ENCODE measurements at regions not wholly inside any gene's neighbourhood (a gene's known extent, or its start where the extent isn't known, plus 50 kb on each side); places are given as distances from the start of the nearest gene placed in this dataset.

DNA sequence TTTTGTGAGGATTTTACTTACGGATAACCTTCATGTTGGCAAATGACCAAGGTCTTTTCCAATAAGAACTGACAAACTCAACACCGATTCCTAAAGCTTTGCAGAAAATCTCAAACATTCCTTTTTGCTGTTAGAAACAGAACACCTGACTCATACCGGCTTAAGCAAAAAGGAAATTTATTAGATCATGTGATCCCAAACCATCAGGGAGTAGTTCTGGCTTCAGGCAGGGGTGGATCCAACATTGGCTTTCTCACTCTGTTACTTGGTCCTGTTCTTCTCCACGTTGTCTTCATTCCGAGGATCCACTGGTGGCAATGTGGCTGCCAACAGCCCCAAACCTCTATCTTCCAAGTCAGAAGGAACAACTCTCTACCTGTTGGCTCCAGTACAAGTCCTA, 95.9 kb upstream of the PMEPA1 start:
- no peak overlapping the region for H3K56ac ChIP-seq (ENCODE audit: insufficient read length, low read depth, low read length)
- H2BK120ac ChIP-seq (ENCODE audit: low read depth, low read length, poor library complexity, severe bottlenecking): no peak overlapping the region
- Mint-ChIP-seq H3K27me3 (ENCODE audit: low read depth) (peaks cover under 1% of the 10 kb centered on the region), H3K9me3 (no peaks in the 10 kb centered on the region; a peak in 1 of 5 replicates), H3K4me1 (peaks cover 9 to 18% of the 10 kb centered on the region in 2 experiments), H3K27ac (no peak overlapping the region), H3K36me3 (ENCODE audit: insufficient read depth in 1 of 3, low read depth in 3 of 3) (no peaks in the 10 kb centered on the region), H3K4me3 (no peak overlapping the region; a peak in 1 of 5 replicates)
- no peak overlapping the region for H2BK12ac ChIP-seq (ENCODE audit: insufficient read length, low read depth, low read length)
- no peaks in the 10 kb centered on the region for H3K9me3 ChIP-seq (ENCODE audit: control insufficient read depth, low read depth, low read length)
- no peak overlapping the region for H3K9ac ChIP-seq (ENCODE audit: extremely low read depth, insufficient read length, low read length)
- H3K79me1 ChIP-seq (ENCODE audit: insufficient read depth, low read depth, low read length, poor library complexity, severe bottlenecking): no peaks in the 10 kb centered on the region
- DNase-seq: no peak
- H2BK20ac ChIP-seq (ENCODE audit: low read depth, low read length, poor library complexity, severe bottlenecking): no peak overlapping the region
- WGBS (ENCODE audit: extremely low coverage, insufficient read length, low lambda C conversion rate): no CpG with 5 or more reads among the region's 5 CpGs
- no peak overlapping the region for H3K14ac ChIP-seq (ENCODE audit: insufficient read depth, low read length)
- no peak overlapping the region for H2AK5ac ChIP-seq (ENCODE audit: insufficient read length, low read length)
- TF ChIP-seq, protein P1, sequence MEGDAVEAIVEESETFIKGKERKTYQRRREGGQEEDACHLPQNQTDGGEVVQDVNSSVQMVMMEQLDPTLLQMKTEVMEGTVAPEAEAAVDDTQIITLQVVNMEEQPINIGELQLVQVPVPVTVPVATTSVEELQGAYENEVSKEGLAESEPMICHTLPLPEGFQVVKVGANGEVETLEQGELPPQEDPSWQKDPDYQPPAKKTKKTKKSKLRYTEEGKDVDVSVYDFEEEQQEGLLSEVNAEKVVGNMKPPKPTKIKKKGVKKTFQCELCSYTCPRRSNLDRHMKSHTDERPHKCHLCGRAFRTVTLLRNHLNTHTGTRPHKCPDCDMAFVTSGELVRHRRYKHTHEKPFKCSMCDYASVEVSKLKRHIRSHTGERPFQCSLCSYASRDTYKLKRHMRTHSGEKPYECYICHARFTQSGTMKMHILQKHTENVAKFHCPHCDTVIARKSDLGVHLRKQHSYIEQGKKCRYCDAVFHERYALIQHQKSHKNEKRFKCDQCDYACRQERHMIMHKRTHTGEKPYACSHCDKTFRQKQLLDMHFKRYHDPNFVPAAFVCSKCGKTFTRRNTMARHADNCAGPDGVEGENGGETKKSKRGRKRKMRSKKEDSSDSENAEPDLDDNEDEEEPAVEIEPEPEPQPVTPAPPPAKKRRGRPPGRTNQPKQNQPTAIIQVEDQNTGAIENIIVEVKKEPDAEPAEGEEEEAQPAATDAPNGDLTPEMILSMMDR (conservative IDR thresholded peaks at IDR 0.05): no peak
- H4K91ac ChIP-seq (ENCODE audit: insufficient read length, low read depth, low read length): no peak overlapping the region
- no peak overlapping the region for H2BK15ac ChIP-seq (ENCODE audit: low read depth, low read length)
- no peak overlapping the region for H2BK5ac ChIP-seq (ENCODE audit: insufficient read length, low read length)
- no peaks in the 10 kb centered on the region for H3K27me3 ChIP-seq (ENCODE audit: insufficient read depth, low read length)
- no peak overlapping the region for H4K8ac ChIP-seq (replicated peaks; ENCODE audit: insufficient read length, low read depth, low read length)
- H3K27ac ChIP-seq (ENCODE audit: insufficient read length, low read depth, low read length): no peak overlapping the region
- no peak overlapping the region for H4K5ac ChIP-seq (ENCODE audit: insufficient read length, low read depth, low read length)
- no peak overlapping the region for H3K4ac ChIP-seq (ENCODE audit: low read depth, low read length)
- H4K20me1 ChIP-seq (ENCODE audit: control insufficient read depth, insufficient read depth, insufficient read length): no peaks in the 10 kb centered on the region
- no peaks in the 10 kb centered on the region for H3K79me2 ChIP-seq (ENCODE audit: insufficient read depth, low read length)
- no peak overlapping the region for H3K23ac ChIP-seq (ENCODE audit: insufficient read length, low read depth, low read length)
- H2AFZ ChIP-seq (ENCODE audit: low read length): no peak overlapping the region
- no peaks in the 10 kb centered on the region for H3K23me2 ChIP-seq (ENCODE audit: insufficient read length, low read depth, low read length, poor library complexity, severe bottlenecking)
- no peaks in the 10 kb centered on the region for H3K4me1 ChIP-seq (ENCODE audit: insufficient read depth, low read length)
- H3K4me2 ChIP-seq (ENCODE audit: insufficient read depth, insufficient read length, low read length): no peak overlapping the region
- H3T11ph ChIP-seq (ENCODE audit: low read length): no peak overlapping the region
- no peak overlapping the region for H3K18ac ChIP-seq (ENCODE audit: insufficient read length, low read depth, low read length)
